ENCODE measurements at regions not wholly inside any gene's neighbourhood (a gene's known extent, or its start where the extent isn't known, plus 50 kb on each side); places are given as distances from the start of the nearest gene placed in this dataset.

GRCh38 chr11:8330896-8331295 lies 67.2 kb upstream of the LMO1 start:
- DNase-seq: no peak
- Histone ChIP-seq H3K4me3 (no peak overlapping the region), H3K36me3 (no peaks in the 10 kb centered on the region), H3K27me3 (replicated peaks in 1 of 7) (peaks cover 0 to 25% (median 0%) of the 10 kb centered on the region in 7 donors), H3K9me3 (no peaks in the 10 kb centered on the region), H3K27ac (no peak overlapping the region), H3K4me1 (peaks cover 3 to 56% (median 24%) of the 10 kb centered on the region in 6 donors)
- no peak for TF ChIP-seq POLR2AphosphoS5 (IDR thresholded peaks at IDR 0.05)
- no peak for TF ChIP-seq POLR2A (IDR thresholded peaks at IDR 0.05)
- TF ChIP-seq CTCF (IDR thresholded peaks at IDR 0.05 in 8 of 11, conservative IDR thresholded peaks at IDR 0.05 in 3 of 11): no peak
- intact Hi-C loops (cut with DNase I; ENCODE audit: low total_unique reads): no loop called here
- 76 to 93% (median 84%) methylated on average over 6 of the region's 6 CpGs for WGBS, 5 donors

GRCh38 chr11:8330404-8330803 lies 66.7 kb upstream of the LMO1 start:
- peaks cover 0 to 25% (median 0%) of the 10 kb centered on the region in 7 donors for H3K27me3 ChIP-seq (replicated peaks in 1 of 7)
- H3K36me3 ChIP-seq: no peaks in the 10 kb centered on the region
- H3K27ac ChIP-seq: no peak overlapping the region
- DNase-seq: no peak
- no peaks in the 10 kb centered on the region for H3K9me3 ChIP-seq
- TF ChIP-seq CTCF (IDR thresholded peaks at IDR 0.05 in 8 of 11, conservative IDR thresholded peaks at IDR 0.05 in 3 of 11) (no peak), POLR2A (IDR thresholded peaks at IDR 0.05) (no peak), POLR2AphosphoS5 (IDR thresholded peaks at IDR 0.05) (no peak)
- 54 to 68% (median 58%) methylated on average over 10 of the region's 10 CpGs for WGBS, 5 donors
- peaks cover 3 to 56% (median 24%) of the 10 kb centered on the region in 6 donors for H3K4me1 ChIP-seq
- intact Hi-C loops (cut with DNase I; ENCODE audit: low total_unique reads): no loop called here
- no peak overlapping the region for H3K4me3 ChIP-seq

- intact Hi-C loops (cut with DNase I; ENCODE audit: low total_unique reads): no loop called here
- peaks cover 0 to 25% (median 0%) of the 10 kb centered on the region in 7 donors for H3K27me3 ChIP-seq (replicated peaks in 1 of 7)
- H3K9me3 ChIP-seq: no peaks in the 10 kb centered on the region
- TF ChIP-seq POLR2A (IDR thresholded peaks at IDR 0.05): no peak
- TF ChIP-seq POLR2AphosphoS5 (IDR thresholded peaks at IDR 0.05): no peak
- TF ChIP-seq CTCF (IDR thresholded peaks at IDR 0.05 in 8 of 11, conservative IDR thresholded peaks at IDR 0.05 in 3 of 11): no peak
- WGBS, 5 donors: 40 to 62% (median 52%) methylated on average over 17 of the region's 17 CpGs
- no peaks in the 10 kb centered on the region for H3K36me3 ChIP-seq
- no peak overlapping the region for H3K4me3 ChIP-seq
- no peak overlapping the region for H3K27ac ChIP-seq
- peaks cover 3 to 56% (median 24%) of the 10 kb centered on the region in 6 donors for H3K4me1 ChIP-seq
- DNase-seq: no peak
Observed at GRCh38 chr11:8329847-8330361, 66.2 kb upstream of the LMO1 start.

GRCh38 chr11:8329336-8329735 lies 65.7 kb upstream of the LMO1 start:
- peak overlapping the region in 1 of 8 donors; percentile 26 for H3K4me3 ChIP-seq
- intact Hi-C loops (cut with DNase I; ENCODE audit: low total_unique reads): no loop called here
- no peak for DNase-seq
- TF ChIP-seq CTCF (IDR thresholded peaks at IDR 0.05 in 8 of 11, conservative IDR thresholded peaks at IDR 0.05 in 3 of 11) (no peak), POLR2A (IDR thresholded peaks at IDR 0.05) (no peak), POLR2AphosphoS5 (IDR thresholded peaks at IDR 0.05) (no peak)
- WGBS, 5 donors: 81 to 91% (median 87%) methylated on average over 6 of the region's 6 CpGs
- peaks cover 0 to 25% (median 0%) of the 10 kb centered on the region in 7 donors for H3K27me3 ChIP-seq (replicated peaks in 1 of 7)
- no peak overlapping the region for H3K27ac ChIP-seq
- no peaks in the 10 kb centered on the region for H3K9me3 ChIP-seq
- no peaks in the 10 kb centered on the region for H3K36me3 ChIP-seq
- H3K4me1 ChIP-seq: peaks cover 3 to 56% (median 24%) of the 10 kb centered on the region in 6 donors

Data from spleen (tissue), 11 donors.